Ishikawa (cell line): ENCODE measurements at regions not wholly inside any gene's neighbourhood (a gene's known extent, or its start where the extent isn't known, plus 50 kb on each side); places are given as distances from the start of the nearest gene placed in this dataset.

Experiments used
- CEBPB ChIP-seq: IDR thresholded peaks from 2 replicates; pipeline ENCODE4 v1.6.1; 2012
- CREB1 ChIP-seq: IDR thresholded peaks from 2 replicates; pipeline ENCODE4 v1.6.1; 2012; ENCODE audit warnings: low read depth
- EGR1 ChIP-seq: IDR thresholded peaks from 2 replicates; pipeline ENCODE4 v1.6.1; 2012
- EP300 ChIP-seq: IDR thresholded peaks from 2 replicates; pipeline ENCODE4 v1.6.1; 2012; ENCODE audit warnings: borderline replicate concordance
- FOXM1 ChIP-seq: IDR thresholded peaks from 2 replicates; pipeline ENCODE4 v1.6.1; 2012; ENCODE audit warnings: low read depth, borderline replicate concordance
- MAX ChIP-seq: IDR thresholded peaks from 2 replicates; pipeline ENCODE4 v1.6.1; 2012
- NFIC ChIP-seq: IDR thresholded peaks from 2 replicates; pipeline ENCODE4 v1.6.1; 2012
- RAD21 ChIP-seq: IDR thresholded peaks from 2 replicates; pipeline ENCODE4 v1.6.1; 2012; ENCODE audit warnings: low read depth
- REST ChIP-seq: IDR thresholded peaks from 2 replicates; pipeline ENCODE4 v1.6.1; 2012; ENCODE audit warnings: low read depth, mild to moderate bottlenecking
- TAF1 ChIP-seq: IDR thresholded peaks from 2 replicates; pipeline ENCODE4 v1.6.1; 2012; ENCODE audit warnings: low read depth, mild to moderate bottlenecking
- TCF12 ChIP-seq: IDR thresholded peaks from 2 replicates; pipeline ENCODE4 v1.6.1; 2012; ENCODE audit warnings: low read depth
- TEAD4 ChIP-seq: IDR thresholded peaks from 2 replicates; pipeline ENCODE4 v1.6.1; 2012
- USF1 ChIP-seq: IDR thresholded peaks from 2 replicates; pipeline ENCODE4 v1.6.1; 2012
- YY1 ChIP-seq: IDR thresholded peaks from 2 replicates; pipeline ENCODE4 v1.6.1; 2012; ENCODE audit warnings: low read depth
- ZBTB7A ChIP-seq: IDR thresholded peaks from 2 replicates; pipeline ENCODE4 v1.6.1; 2012; ENCODE audit warnings: low read depth

- TF ChIP-seq YY1, result no peak
- no peak for TF ChIP-seq REST
- TF ChIP-seq FOXM1, result no peak
- TF ChIP-seq USF1, result no peak
- no peak for TF ChIP-seq CREB1
- TF ChIP-seq MAX, result no peak
- TF ChIP-seq EGR1, result no peak
Observed at GRCh38 chr3:160114355-160114995, 110.7 kb upstream of the C3orf80 start.

GRCh38 chr3:160115387-160115786 is 109.8 kb upstream of the C3orf80 start:
- TF ChIP-seq ZBTB7A (no peak), EGR1 (no peak), CEBPB (no peak), USF1 (no peak), REST (no peak), CREB1 (no peak), NFIC (no peak), TCF12 (no peak), TAF1 (no peak), MAX (no peak), YY1 (no peak), EP300 (no peak), RAD21 (no peak), TEAD4 (no peak), FOXM1 (no peak)

- no peak for TF ChIP-seq NFIC
- no peak for TF ChIP-seq FOXM1
- TF ChIP-seq CEBPB, result no peak
- no peak for TF ChIP-seq RAD21
- TF ChIP-seq CREB1, result no peak
- TF ChIP-seq USF1, result no peak
- no peak for TF ChIP-seq REST
- no peak for TF ChIP-seq EGR1
- TF ChIP-seq EP300, result no peak
- TF ChIP-seq MAX, result no peak
- no peak for TF ChIP-seq TCF12
- TF ChIP-seq TEAD4, result no peak
- no peak for TF ChIP-seq YY1
- TF ChIP-seq ZBTB7A, result no peak
- TF ChIP-seq TAF1, result no peak
Observed at GRCh38 chr3:160124224-160124623, 101.0 kb upstream of the C3orf80 start.

- no peak for TF ChIP-seq USF1
- no peak for TF ChIP-seq CREB1
- TF ChIP-seq EGR1, result no peak
- TF ChIP-seq ZBTB7A, result no peak
- no peak for TF ChIP-seq CEBPB
- TF ChIP-seq NFIC, result no peak
- TF ChIP-seq RAD21, result no peak
- TF ChIP-seq YY1, result no peak
- TF ChIP-seq FOXM1, result no peak
Observed at GRCh38 chr3:160125258-160125657, 100.0 kb upstream of the C3orf80 start.
